ENCODE measurements at regions not wholly inside any gene's neighbourhood (a gene's known extent, or its start where the extent isn't known, plus 50 kb on each side); places are given as distances from the start of the nearest gene placed in this dataset.

- no peak for TF ChIP-seq MAX (IDR thresholded peaks at IDR 0.05)
- TF ChIP-seq NFIC (IDR thresholded peaks at IDR 0.05), result peak; percentile 90
- no peak for TF ChIP-seq USF1 (IDR thresholded peaks at IDR 0.05)
- no peak for TF ChIP-seq RAD21 (IDR thresholded peaks at IDR 0.05; ENCODE audit: low read depth)
- no peak for TF ChIP-seq EGR1 (IDR thresholded peaks at IDR 0.05)
- TF ChIP-seq TEAD4 (IDR thresholded peaks at IDR 0.05), result peak; percentile 37
- TF ChIP-seq EP300 (IDR thresholded peaks at IDR 0.05; ENCODE audit: borderline replicate concordance), result peak; percentile 71; the same call in 1 of the 2 replicates
- 0 out of 2 replicates have a peak, but pooled peaks have one; percentile 9 for TF ChIP-seq CEBPB (IDR thresholded peaks at IDR 0.05)
- TF ChIP-seq ZBTB7A (IDR thresholded peaks at IDR 0.05; ENCODE audit: low read depth), result no peak
- peak; percentile 69; the same call in 1 of the 2 replicates for TF ChIP-seq FOXM1 (IDR thresholded peaks at IDR 0.05; ENCODE audit: borderline replicate concordance, low read depth)
- TF ChIP-seq CREB1 (IDR thresholded peaks at IDR 0.05; ENCODE audit: low read depth), result no peak
- TF ChIP-seq TAF1 (IDR thresholded peaks at IDR 0.05; ENCODE audit: low read depth), result no peak
- peak; percentile 59 for TF ChIP-seq TCF12 (IDR thresholded peaks at IDR 0.05; ENCODE audit: low read depth)
- TF ChIP-seq REST (IDR thresholded peaks at IDR 0.05; ENCODE audit: low read depth), result no peak
- no peak for TF ChIP-seq YY1 (IDR thresholded peaks at IDR 0.05; ENCODE audit: low read depth)
Measured at GRCh38 chr21:27190601-27191000, 223.7 kb upstream of the ADAMTS5 start.

DNA sequence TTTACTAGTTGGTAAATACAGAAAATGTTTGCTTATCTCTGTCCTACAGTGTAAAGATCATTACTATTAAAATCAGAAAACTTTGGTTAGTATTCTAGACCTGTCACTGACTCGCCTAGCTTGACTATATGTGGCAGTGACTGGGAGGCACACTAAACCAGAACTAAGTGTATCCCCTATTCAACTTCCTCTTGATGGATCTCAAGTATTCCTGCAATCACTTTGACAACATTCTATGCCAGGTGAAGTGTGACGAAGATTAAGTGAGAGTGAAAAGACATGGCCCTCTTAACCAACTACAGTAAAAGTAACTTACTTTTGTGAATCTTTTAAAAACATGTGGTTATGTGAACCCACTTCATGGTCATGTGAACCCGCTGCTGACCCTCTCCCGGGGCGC, 223.0 kb upstream of the ADAMTS5 start:
- TF ChIP-seq YY1 (IDR thresholded peaks at IDR 0.05; ENCODE audit: low read depth) (no peak), CREB1 (IDR thresholded peaks at IDR 0.05; ENCODE audit: low read depth) (no peak), TEAD4 (IDR thresholded peaks at IDR 0.05) (no peak), TCF12 (IDR thresholded peaks at IDR 0.05; ENCODE audit: low read depth) (no peak), USF1 (IDR thresholded peaks at IDR 0.05) (no peak), TAF1 (IDR thresholded peaks at IDR 0.05; ENCODE audit: low read depth) (no peak), CEBPB (IDR thresholded peaks at IDR 0.05) (no peak), MAX (IDR thresholded peaks at IDR 0.05) (no peak), ZBTB7A (IDR thresholded peaks at IDR 0.05; ENCODE audit: low read depth) (no peak), EGR1 (IDR thresholded peaks at IDR 0.05) (no peak)

GRCh38 chr21:27173053-27173452, 206.2 kb upstream of the ADAMTS5 start:
- no peak for TF ChIP-seq USF1 (IDR thresholded peaks at IDR 0.05)
- no peak for TF ChIP-seq EGR1 (IDR thresholded peaks at IDR 0.05)
- no peak for TF ChIP-seq TAF1 (IDR thresholded peaks at IDR 0.05; ENCODE audit: low read depth)
- no peak for TF ChIP-seq RAD21 (IDR thresholded peaks at IDR 0.05; ENCODE audit: low read depth)
- no peak for TF ChIP-seq MAX (IDR thresholded peaks at IDR 0.05)
- no peak for TF ChIP-seq YY1 (IDR thresholded peaks at IDR 0.05; ENCODE audit: low read depth)
- no peak for TF ChIP-seq CREB1 (IDR thresholded peaks at IDR 0.05; ENCODE audit: low read depth)
- TF ChIP-seq NFIC (IDR thresholded peaks at IDR 0.05), result no peak
- no peak for TF ChIP-seq CEBPB (IDR thresholded peaks at IDR 0.05)
- TF ChIP-seq FOXM1 (IDR thresholded peaks at IDR 0.05; ENCODE audit: borderline replicate concordance, low read depth), result no peak
- TF ChIP-seq REST (IDR thresholded peaks at IDR 0.05; ENCODE audit: low read depth), result no peak
- no peak for TF ChIP-seq ZBTB7A (IDR thresholded peaks at IDR 0.05; ENCODE audit: low read depth)
- no peak for TF ChIP-seq TCF12 (IDR thresholded peaks at IDR 0.05; ENCODE audit: low read depth)
- TF ChIP-seq TEAD4 (IDR thresholded peaks at IDR 0.05), result no peak
- TF ChIP-seq EP300 (IDR thresholded peaks at IDR 0.05; ENCODE audit: borderline replicate concordance), result no peak

DNA sequence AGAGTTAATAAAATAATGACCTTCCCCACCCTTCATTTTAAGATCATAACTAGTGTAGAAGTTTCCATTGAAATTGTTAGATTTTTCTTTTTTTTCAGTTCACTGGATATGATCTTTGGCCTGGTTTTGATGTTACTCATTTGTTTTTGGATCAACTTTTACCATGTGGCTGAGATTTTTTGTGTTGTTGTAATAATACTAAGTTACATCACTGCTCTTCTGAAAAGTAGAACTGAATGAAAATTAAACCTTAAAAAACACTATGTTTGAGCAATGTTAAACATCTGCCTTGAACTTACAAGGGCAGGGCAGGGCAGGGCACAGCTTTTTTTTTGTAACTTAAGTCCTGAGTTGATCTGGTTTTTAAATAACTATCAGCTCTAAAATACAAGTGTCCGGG, 204.8 kb upstream of the ADAMTS5 start:
- TF ChIP-seq NFIC (IDR thresholded peaks at IDR 0.05), result no peak
- TF ChIP-seq TEAD4 (IDR thresholded peaks at IDR 0.05), result no peak
- TF ChIP-seq EGR1 (IDR thresholded peaks at IDR 0.05), result no peak
- TF ChIP-seq FOXM1 (IDR thresholded peaks at IDR 0.05; ENCODE audit: borderline replicate concordance, low read depth), result no peak

- TF ChIP-seq NFIC (IDR thresholded peaks at IDR 0.05) (no peak), USF1 (IDR thresholded peaks at IDR 0.05) (no peak), CEBPB (IDR thresholded peaks at IDR 0.05) (no peak), MAX (IDR thresholded peaks at IDR 0.05) (no peak), CREB1 (IDR thresholded peaks at IDR 0.05; ENCODE audit: low read depth) (no peak), FOXM1 (IDR thresholded peaks at IDR 0.05; ENCODE audit: borderline replicate concordance, low read depth) (no peak), TAF1 (IDR thresholded peaks at IDR 0.05; ENCODE audit: low read depth) (no peak), TCF12 (IDR thresholded peaks at IDR 0.05; ENCODE audit: low read depth) (no peak), ZBTB7A (IDR thresholded peaks at IDR 0.05; ENCODE audit: low read depth) (no peak), TEAD4 (IDR thresholded peaks at IDR 0.05) (no peak), REST (IDR thresholded peaks at IDR 0.05; ENCODE audit: low read depth) (no peak), RAD21 (IDR thresholded peaks at IDR 0.05; ENCODE audit: low read depth) (no peak), YY1 (IDR thresholded peaks at IDR 0.05; ENCODE audit: low read depth) (no peak), EGR1 (IDR thresholded peaks at IDR 0.05) (no peak), EP300 (IDR thresholded peaks at IDR 0.05; ENCODE audit: borderline replicate concordance) (no peak)
Measured at GRCh38 chr21:27168084-27168483, 201.2 kb upstream of the ADAMTS5 start.

Measured in Ishikawa (cell line).